Parathyroid adenoma (tissue), 2 donors: ENCODE measurements at regions not wholly inside any gene's neighbourhood (a gene's known extent, or its start where the extent isn't known, plus 50 kb on each side); places are given as distances from the start of the nearest gene placed in this dataset.
"Not testable (repeated sequence)": the region's sequence is repeated elsewhere in the genome, so short reads cannot be mapped to it uniquely, and the experiment has no call there.

Experiments
- H2AFZ ChIP-seq: fragments of 300-600 bp; sonication (generic); one replicate; pipeline ENCODE4 v1.7.0; 2017; ENCODE audit warnings: antibody characterized with exemption, mild to moderate bottlenecking
- H3K27ac ChIP-seq: fragments of 300-600 bp; sonication (generic); one replicate; pipeline ENCODE4 v1.7.0; 2017
- H3K27me3 ChIP-seq: fragments of 300-600 bp; sonication (generic); one replicate; pipeline ENCODE4 v1.7.0; 2017; ENCODE audit warnings: low read length; ENCODE audit not compliant: control insufficient read depth, insufficient read depth
- H3K36me3 ChIP-seq: fragments of 300-600 bp; sonication (generic); one replicate; pipeline ENCODE4 v1.7.0; 2017; ENCODE audit warnings: low read length; ENCODE audit not compliant: control insufficient read depth, insufficient read depth
- H3K4me1 ChIP-seq: fragments of 300-600 bp; sonication (generic); one replicate; pipeline ENCODE4 v1.7.0; 2017; ENCODE audit warnings: control low read depth
- H3K4me2 ChIP-seq: fragments of 300-600 bp; sonication (generic); one replicate; pipeline ENCODE4 v1.7.0; 2017; ENCODE audit warnings: low read length
- H3K4me3 ChIP-seq: fragments of 300-600 bp; sonication (generic); one replicate; pipeline ENCODE4 v1.7.0; 2017; ENCODE audit warnings: low read depth, low read length
- H3K79me2 ChIP-seq: fragments of 300-600 bp; sonication (generic); one replicate; pipeline ENCODE4 v1.7.0; 2017; ENCODE audit warnings: control low read depth
- H3K9ac ChIP-seq: fragments of 300-600 bp; sonication (generic); one replicate; pipeline ENCODE4 v1.7.0; 2017; ENCODE audit warnings: mild to moderate bottlenecking
- H3K9me3 ChIP-seq: fragments of 300-600 bp; sonication (generic); one replicate; pipeline ENCODE4 v1.7.0; 2017; ENCODE audit warnings: low read length; ENCODE audit not compliant: control insufficient read depth
- CTCF ChIP-seq: fragments of 300-600 bp; sonication (generic); IDR thresholded peaks from one replicate; pipeline ENCODE4 v1.7.0; 2017; ENCODE audit warnings: antibody characterized with exemption, mild to moderate bottlenecking
- donor health status: primary hyperparathyroidism.

DNA sequence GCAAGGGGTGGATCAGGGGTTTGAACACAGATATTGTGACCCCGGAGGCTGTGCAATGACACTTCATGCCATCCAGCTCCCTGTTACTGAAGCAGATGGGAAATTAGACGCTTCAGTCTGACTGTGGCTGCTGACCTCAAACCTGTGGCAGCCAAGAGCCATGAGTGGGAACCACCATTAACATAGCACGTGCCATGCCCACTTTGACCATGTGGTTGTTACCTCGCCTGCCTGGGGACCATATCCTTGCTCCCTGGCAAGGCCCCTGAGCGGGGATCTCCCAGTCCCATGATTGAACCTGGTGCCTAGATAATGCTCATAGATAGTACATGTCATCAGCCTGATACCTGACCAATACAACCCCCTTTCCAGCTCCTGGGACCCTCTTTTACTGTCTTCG lies 68.9 kb downstream of the CYP26B1 start:
- no peak for TF ChIP-seq CTCF
- Histone ChIP-seq H3K9me3 (no peaks in the 10 kb centered on the region), H3K36me3 (no peaks in the 10 kb centered on the region)

GRCh38 chr2:72077702-72078169 lies 69.9 kb downstream of the CYP26B1 start:
- no peak for TF ChIP-seq CTCF
- H3K27me3 ChIP-seq, result no peaks in the 10 kb centered on the region
- H3K79me2 ChIP-seq, result no peaks in the 10 kb centered on the region
- H3K4me1 ChIP-seq, result no peaks in the 10 kb centered on the region
- no peak overlapping the region for H3K4me3 ChIP-seq
- H3K4me2 ChIP-seq, result no peak overlapping the region
- H3K27ac ChIP-seq, result no peak overlapping the region
- H2AFZ ChIP-seq, result no peak overlapping the region
- no peaks in the 10 kb centered on the region for H3K9me3 ChIP-seq
- no peak overlapping the region for H3K9ac ChIP-seq
- H3K36me3 ChIP-seq, result no peaks in the 10 kb centered on the region

More for the DNA sequence above, 68.9 kb downstream of the CYP26B1 start:
- no peaks in the 10 kb centered on the region for H3K4me1 ChIP-seq
- no peak overlapping the region for H3K4me3 ChIP-seq
- no peaks in the 10 kb centered on the region for H3K79me2 ChIP-seq
- no peak overlapping the region for H2AFZ ChIP-seq
- no peak overlapping the region for H3K27ac ChIP-seq
- H3K9ac ChIP-seq, result no peak overlapping the region
- no peak overlapping the region for H3K4me2 ChIP-seq
- no peaks in the 10 kb centered on the region for H3K27me3 ChIP-seq

DNA sequence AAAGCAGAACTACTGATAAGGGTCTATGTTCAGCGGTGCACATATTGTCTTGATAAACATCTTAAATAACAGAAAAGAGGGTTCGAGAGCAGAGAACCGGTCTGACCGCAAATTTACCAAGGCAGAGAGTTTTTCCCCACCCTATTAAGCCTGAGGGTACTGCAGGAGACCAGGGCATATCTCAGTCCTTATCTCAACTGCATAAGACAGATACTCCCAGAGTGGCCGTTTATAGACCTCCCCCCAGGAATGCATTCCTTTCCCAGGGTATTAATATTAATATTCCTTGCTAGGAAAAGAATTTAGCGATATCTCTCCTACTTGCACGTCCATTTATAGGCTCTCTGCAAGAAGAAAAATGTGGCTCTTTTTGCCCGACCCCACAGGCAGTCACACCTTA lies 74.3 kb downstream of the CYP26B1 start:
- H3K4me1 ChIP-seq, H3K27ac ChIP-seq, H3K4me2 ChIP-seq, H3K27me3 ChIP-seq, H3K4me3 ChIP-seq, H3K9ac ChIP-seq, H2AFZ ChIP-seq, H3K9me3 ChIP-seq, H3K79me2 ChIP-seq, H3K36me3 ChIP-seq: not testable (repeated sequence)

- not testable (repeated sequence) for H3K27ac ChIP-seq, H3K4me2 ChIP-seq, H3K4me3 ChIP-seq, H3K9ac ChIP-seq, H3K4me1 ChIP-seq, H3K27me3 ChIP-seq, H3K36me3 ChIP-seq, H3K79me2 ChIP-seq, H3K9me3 ChIP-seq, H2AFZ ChIP-seq
Observed at GRCh38 chr2:72064197-72064596, 83.5 kb downstream of the CYP26B1 start.

- Histone ChIP-seq H2AFZ (no peak overlapping the region), H3K36me3 (no peaks in the 10 kb centered on the region), H3K4me1 (no peaks in the 10 kb centered on the region), H3K4me3 (no peak overlapping the region), H3K9ac (no peak overlapping the region), H3K27ac (no peak overlapping the region), H3K27me3 (no peaks in the 10 kb centered on the region), H3K4me2 (no peak overlapping the region), H3K79me2 (no peaks in the 10 kb centered on the region), H3K9me3 (no peaks in the 10 kb centered on the region)
- no peak for TF ChIP-seq CTCF
Observed at GRCh38 chr2:72062336-72062735, 85.3 kb downstream of the CYP26B1 start.

GRCh38 chr2:72057308-72057707 lies 90.4 kb downstream of the CYP26B1 start:
- H3K36me3 ChIP-seq, result no peaks in the 10 kb centered on the region
- H3K9ac ChIP-seq, result no peak overlapping the region
- no peak for TF ChIP-seq CTCF
- H3K79me2 ChIP-seq, result no peaks in the 10 kb centered on the region
- H3K9me3 ChIP-seq, result no peaks in the 10 kb centered on the region
- no peak overlapping the region for H2AFZ ChIP-seq
- H3K27me3 ChIP-seq, result no peaks in the 10 kb centered on the region
- H3K4me1 ChIP-seq, result no peaks in the 10 kb centered on the region
- H3K4me3 ChIP-seq, result no peak overlapping the region
- H3K4me2 ChIP-seq, result no peak overlapping the region
- no peak overlapping the region for H3K27ac ChIP-seq
